GM23338 (cell line): ENCODE measurements at regions not wholly inside any gene's neighbourhood (a gene's known extent, or its start where the extent isn't known, plus 50 kb on each side); places are given as distances from the start of the nearest gene placed in this dataset.

Experiments used
- ATAC-seq: fragments of 200-7000 bp; cut with Tn5 transposase; 3 replicates; pipeline ENCODE4 v1.9.1; 2020
- DNase-seq: peaks from one replicate; pipeline ENCODE4 v3.0.0-alpha.2; 2015; ENCODE audit warnings: low spot score
- H2AFZ ChIP-seq: fragments of 200-600 bp; sonication (generic); 2 replicates; pipeline ENCODE4 v1.8.0; 2016; ENCODE audit warnings: antibody characterized with exemption, mild to moderate bottlenecking, moderate library complexity
- H3F3A ChIP-seq: fragments of 200-600 bp; sonication (generic); replicated peaks from 2 replicates; pipeline ENCODE4 v1.8.0; 2017; ENCODE audit warnings: antibody characterized with exemption, mixed run types, low read depth
- H3K27ac ChIP-seq: fragments of 200-600 bp; sonication (generic); 2 replicates; pipeline ENCODE4 v1.6.1; 2016; ENCODE audit warnings: low read depth
- H3K27me3 ChIP-seq: fragments of 200-600 bp; sonication (generic); 2 replicates; pipeline ENCODE4 v1.8.0; 2016; ENCODE audit warnings: mild to moderate bottlenecking, mixed run types, moderate library complexity; ENCODE audit not compliant: insufficient read depth
- H3K36me3 ChIP-seq: fragments of 200-600 bp; sonication (generic); 2 replicates; pipeline ENCODE4 v1.8.0; 2016; ENCODE audit warnings: mild to moderate bottlenecking; ENCODE audit not compliant: insufficient read depth
- H3K4me1 ChIP-seq: fragments of 200-600 bp; sonication (generic); 2 replicates; pipeline ENCODE4 v1.8.0; 2016; ENCODE audit warnings: mild to moderate bottlenecking, moderate library complexity; ENCODE audit not compliant: insufficient read depth
- H3K4me2 ChIP-seq: fragments of 200-600 bp; sonication (generic); 2 replicates; pipeline ENCODE4 v1.7.1; 2017; ENCODE audit warnings: mixed run types
- H3K4me3 ChIP-seq: fragments of 200-600 bp; sonication (generic); 2 replicates; pipeline ENCODE4 v1.6.1; 2016; ENCODE audit warnings: mixed run types
- H3K79me2 ChIP-seq: fragments of 200-600 bp; sonication (generic); replicated peaks from 2 replicates; pipeline ENCODE4 v1.8.0; 2017; ENCODE audit warnings: mild to moderate bottlenecking; ENCODE audit not compliant: insufficient read depth
- H3K9me2 ChIP-seq: fragments of 200-600 bp; sonication (generic); 2 replicates; pipeline ENCODE4 v1.8.0; 2017; ENCODE audit not compliant: insufficient read depth
- H4K20me1 ChIP-seq: fragments of 200-600 bp; sonication (generic); replicated peaks from 2 replicates; pipeline ENCODE4 v1.8.0; 2017; ENCODE audit warnings: mild to moderate bottlenecking; ENCODE audit not compliant: insufficient read depth
- H3K27ac Mint-ChIP-seq: 2 replicates; pipeline ENCODE4 v1.8.0; 2020; ENCODE audit warnings: inconsistent platforms, mild to moderate bottlenecking, moderate library complexity, mixed read lengths
- H3K27me3 Mint-ChIP-seq: 3 replicates; pipeline ENCODE4 v1.8.0; 2022; ENCODE audit warnings: low read depth, mild to moderate bottlenecking, moderate library complexity, mixed read lengths, inconsistent platforms; ENCODE audit not compliant: insufficient read depth, poor library complexity
- H3K36me3 Mint-ChIP-seq: 3 replicates; pipeline ENCODE4 v1.8.0; 2021; ENCODE audit warnings: low read depth, mild to moderate bottlenecking, inconsistent platforms, moderate library complexity, mixed read lengths
- H3K4me1 Mint-ChIP-seq: 3 replicates; pipeline ENCODE4 v1.8.0; 2020; ENCODE audit warnings: mild to moderate bottlenecking, inconsistent platforms, mixed read lengths
- H3K4me3 Mint-ChIP-seq: 3 replicates; pipeline ENCODE4 v1.8.0; 2021; ENCODE audit warnings: moderate library complexity, mild to moderate bottlenecking, inconsistent platforms, mixed read lengths
- H3K9me3 Mint-ChIP-seq: 3 replicates; pipeline ENCODE4 v1.8.0; 2020; ENCODE audit warnings: moderate library complexity, mild to moderate bottlenecking, inconsistent platforms, mixed read lengths
- CREB1 ChIP-seq: fragments of 250-450 bp; sonication (Bioruptor Pico); IDR thresholded peaks from 2 replicates; pipeline ENCODE4 v1.5.0; 2020; ENCODE audit warnings: low read depth, mild to moderate bottlenecking, moderate library complexity
- EZH2 ChIP-seq: fragments of 200-600 bp; sonication (generic); IDR thresholded peaks from one replicate; pipeline ENCODE4 v1.8.0; 2017; ENCODE audit warnings: antibody characterized with exemption, mild to moderate bottlenecking, low read depth; ENCODE audit not compliant: unreplicated experiment
- EZH2phosphoT487 ChIP-seq: fragments of 200-600 bp; sonication (generic); IDR thresholded peaks from one replicate; pipeline ENCODE4 v1.8.1; 2018; ENCODE audit warnings: antibody characterized with exemption; ENCODE audit not compliant: unreplicated experiment
- NANOG ChIP-seq: IDR thresholded peaks from 2 replicates; pipeline ENCODE4 v1.6.1; 2016; ENCODE audit warnings: antibody characterized with exemption, borderline replicate concordance
- POLR2AphosphoS5 ChIP-seq: IDR thresholded peaks from 2 replicates; pipeline ENCODE4 v1.6.1; 2016; ENCODE audit warnings: antibody characterized with exemption, low read depth
- STAT1 ChIP-seq: IDR thresholded peaks from one replicate; pipeline ENCODE4 v1.6.1; 2016; ENCODE audit warnings: antibody characterized with exemption; ENCODE audit not compliant: unreplicated experiment
- ZNF114 ChIP-seq: fragments of 250-450 bp; sonication (Bioruptor Pico); IDR thresholded peaks from 2 replicates; pipeline ENCODE4 v1.5.0; 2020; ENCODE audit warnings: mild to moderate bottlenecking, moderate library complexity
- ZNF331 ChIP-seq: fragments of 250-450 bp; sonication (Bioruptor Pico); IDR thresholded peaks from 2 replicates; pipeline ENCODE4 v1.5.0; 2020; ENCODE audit warnings: low read depth, mild to moderate bottlenecking, moderate library complexity
- TF ChIP-seq, protein P1 (sequence below), 2 experiments: fragments of 200-600 bp in 1 of 2; sonication (generic) in 1 of 2; conservative IDR thresholded peaks; 2 replicates each; pipeline versions ENCODE4 v1.5.1 to v1.6.1; 2016 to 2017; ENCODE audit warnings: antibody characterized with exemption in 2 of 2, low read depth in 2 of 2, mild to moderate bottlenecking in 2 of 2, moderate library complexity in 1 of 2
- TF ChIP-seq, protein P2 (sequence below): fragments of 250-450 bp; sonication (Bioruptor Pico); IDR thresholded peaks from 2 replicates; pipeline ENCODE4 v1.5.0; 2020; ENCODE audit warnings: mild to moderate bottlenecking, moderate library complexity

DNA sequence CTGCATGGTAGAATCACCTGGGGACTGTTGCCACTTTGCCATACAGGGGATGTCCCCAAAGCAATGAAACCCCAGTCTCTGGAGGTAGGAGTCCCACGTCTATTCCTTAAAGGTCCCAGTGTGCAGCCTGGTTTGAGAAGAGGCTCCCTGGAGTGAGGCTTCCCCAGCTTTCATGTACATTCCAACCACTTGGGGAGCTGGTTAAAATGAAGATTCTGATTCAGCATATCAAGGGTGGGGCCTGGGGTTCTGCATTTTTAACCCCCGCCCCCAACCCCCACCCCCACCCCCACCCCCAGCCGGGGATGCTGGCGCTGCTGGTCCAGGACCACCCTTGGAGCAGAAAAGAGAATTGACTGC, 241.2 kb downstream of the FOXL1 start:
- no peaks in the 10 kb centered on the region for H3K27me3 ChIP-seq
- H4K20me1 ChIP-seq: no peaks in the 10 kb centered on the region
- peaks cover 10% of the 10 kb centered on the region; the same call in 2 of the 3 replicates for H3K4me1 Mint-ChIP-seq
- H3K27ac Mint-ChIP-seq: no peak overlapping the region
- H3K27ac ChIP-seq: no peak overlapping the region
- H3K36me3 ChIP-seq: no peaks in the 10 kb centered on the region
- H3K27me3 Mint-ChIP-seq: peaks cover 7% of the 10 kb centered on the region
- H3K9me3 Mint-ChIP-seq: no peaks in the 10 kb centered on the region
- ATAC-seq: peak; percentile 45; the same call in 2 of the 3 replicates
- no peaks in the 10 kb centered on the region for H3F3A ChIP-seq
- DNase-seq: peak; percentile 39
- H3K79me2 ChIP-seq: no peaks in the 10 kb centered on the region
- no peak overlapping the region for H2AFZ ChIP-seq
- TF ChIP-seq, protein P1, sequence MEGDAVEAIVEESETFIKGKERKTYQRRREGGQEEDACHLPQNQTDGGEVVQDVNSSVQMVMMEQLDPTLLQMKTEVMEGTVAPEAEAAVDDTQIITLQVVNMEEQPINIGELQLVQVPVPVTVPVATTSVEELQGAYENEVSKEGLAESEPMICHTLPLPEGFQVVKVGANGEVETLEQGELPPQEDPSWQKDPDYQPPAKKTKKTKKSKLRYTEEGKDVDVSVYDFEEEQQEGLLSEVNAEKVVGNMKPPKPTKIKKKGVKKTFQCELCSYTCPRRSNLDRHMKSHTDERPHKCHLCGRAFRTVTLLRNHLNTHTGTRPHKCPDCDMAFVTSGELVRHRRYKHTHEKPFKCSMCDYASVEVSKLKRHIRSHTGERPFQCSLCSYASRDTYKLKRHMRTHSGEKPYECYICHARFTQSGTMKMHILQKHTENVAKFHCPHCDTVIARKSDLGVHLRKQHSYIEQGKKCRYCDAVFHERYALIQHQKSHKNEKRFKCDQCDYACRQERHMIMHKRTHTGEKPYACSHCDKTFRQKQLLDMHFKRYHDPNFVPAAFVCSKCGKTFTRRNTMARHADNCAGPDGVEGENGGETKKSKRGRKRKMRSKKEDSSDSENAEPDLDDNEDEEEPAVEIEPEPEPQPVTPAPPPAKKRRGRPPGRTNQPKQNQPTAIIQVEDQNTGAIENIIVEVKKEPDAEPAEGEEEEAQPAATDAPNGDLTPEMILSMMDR (conservative IDR thresholded peaks at IDR 0.05; ENCODE audit: low read depth in 2 of 2): peak; percentile 4 to 23; a peak in 1 of 4 replicates
- TF ChIP-seq EZH2phosphoT487: no peak
- H3K4me3 ChIP-seq: no peak overlapping the region
- H3K9me2 ChIP-seq: peaks cover 13% of the 10 kb centered on the region; the same call in 1 of the 2 replicates
- H3K4me1 ChIP-seq: no peaks in the 10 kb centered on the region
- no peak overlapping the region for H3K4me2 ChIP-seq
- H3K36me3 Mint-ChIP-seq: no peaks in the 10 kb centered on the region
- H3K4me3 Mint-ChIP-seq: no peak overlapping the region

DNA sequence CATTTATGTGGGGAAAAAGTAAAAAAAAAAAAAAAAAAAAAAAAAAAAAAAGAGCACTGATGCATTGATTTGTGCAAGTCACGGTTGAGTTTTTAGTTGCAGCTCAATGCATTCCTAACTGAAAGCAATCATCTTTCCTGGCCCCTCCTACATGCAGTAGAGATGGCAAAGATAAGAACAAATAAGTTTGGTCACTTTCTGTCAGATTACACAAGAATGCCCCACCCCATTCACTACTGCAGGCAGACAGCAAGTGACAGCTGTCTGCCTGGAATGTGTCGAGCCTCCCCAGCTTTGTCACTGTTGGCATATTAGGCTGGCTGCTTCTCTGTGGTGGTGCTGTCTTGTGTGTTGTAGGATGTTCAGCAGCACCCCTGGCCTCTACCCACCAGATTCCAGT, 243.5 kb downstream of the FOXL1 start:
- Mint-ChIP-seq H3K4me3 (no peak overlapping the region), H3K36me3 (no peaks in the 10 kb centered on the region), H3K27me3 (peaks cover 14% of the 10 kb centered on the region), H3K9me3 (no peaks in the 10 kb centered on the region), H3K27ac (no peak overlapping the region), H3K4me1 (peaks cover 28% of the 10 kb centered on the region)
- Histone ChIP-seq H3K79me2 (no peaks in the 10 kb centered on the region), H2AFZ (no peak overlapping the region), H3K36me3 (no peaks in the 10 kb centered on the region), H3K4me1 (peaks cover 11% of the 10 kb centered on the region; the same call in 1 of the 2 replicates), H3K9me2 (peaks cover 13% of the 10 kb centered on the region; the same call in 1 of the 2 replicates), H3K4me3 (no peak overlapping the region), H3K27me3 (no peaks in the 10 kb centered on the region), H4K20me1 (no peaks in the 10 kb centered on the region), H3K4me2 (no peak overlapping the region), H3F3A (no peaks in the 10 kb centered on the region), H3K27ac (no peak overlapping the region)
- DNase-seq: no peak
- ATAC-seq: no peak
- TF ChIP-seq ZNF114 (CRISPR knock-in tag) (no peak), NANOG (no peak), EZH2 (no peak), EZH2phosphoT487 (no peak), POLR2AphosphoS5 (no peak), ZNF331 (CRISPR knock-in tag) (no peak), STAT1 (no peak), CREB1 (CRISPR knock-in tag) (no peak)
- TF ChIP-seq, protein P2, sequence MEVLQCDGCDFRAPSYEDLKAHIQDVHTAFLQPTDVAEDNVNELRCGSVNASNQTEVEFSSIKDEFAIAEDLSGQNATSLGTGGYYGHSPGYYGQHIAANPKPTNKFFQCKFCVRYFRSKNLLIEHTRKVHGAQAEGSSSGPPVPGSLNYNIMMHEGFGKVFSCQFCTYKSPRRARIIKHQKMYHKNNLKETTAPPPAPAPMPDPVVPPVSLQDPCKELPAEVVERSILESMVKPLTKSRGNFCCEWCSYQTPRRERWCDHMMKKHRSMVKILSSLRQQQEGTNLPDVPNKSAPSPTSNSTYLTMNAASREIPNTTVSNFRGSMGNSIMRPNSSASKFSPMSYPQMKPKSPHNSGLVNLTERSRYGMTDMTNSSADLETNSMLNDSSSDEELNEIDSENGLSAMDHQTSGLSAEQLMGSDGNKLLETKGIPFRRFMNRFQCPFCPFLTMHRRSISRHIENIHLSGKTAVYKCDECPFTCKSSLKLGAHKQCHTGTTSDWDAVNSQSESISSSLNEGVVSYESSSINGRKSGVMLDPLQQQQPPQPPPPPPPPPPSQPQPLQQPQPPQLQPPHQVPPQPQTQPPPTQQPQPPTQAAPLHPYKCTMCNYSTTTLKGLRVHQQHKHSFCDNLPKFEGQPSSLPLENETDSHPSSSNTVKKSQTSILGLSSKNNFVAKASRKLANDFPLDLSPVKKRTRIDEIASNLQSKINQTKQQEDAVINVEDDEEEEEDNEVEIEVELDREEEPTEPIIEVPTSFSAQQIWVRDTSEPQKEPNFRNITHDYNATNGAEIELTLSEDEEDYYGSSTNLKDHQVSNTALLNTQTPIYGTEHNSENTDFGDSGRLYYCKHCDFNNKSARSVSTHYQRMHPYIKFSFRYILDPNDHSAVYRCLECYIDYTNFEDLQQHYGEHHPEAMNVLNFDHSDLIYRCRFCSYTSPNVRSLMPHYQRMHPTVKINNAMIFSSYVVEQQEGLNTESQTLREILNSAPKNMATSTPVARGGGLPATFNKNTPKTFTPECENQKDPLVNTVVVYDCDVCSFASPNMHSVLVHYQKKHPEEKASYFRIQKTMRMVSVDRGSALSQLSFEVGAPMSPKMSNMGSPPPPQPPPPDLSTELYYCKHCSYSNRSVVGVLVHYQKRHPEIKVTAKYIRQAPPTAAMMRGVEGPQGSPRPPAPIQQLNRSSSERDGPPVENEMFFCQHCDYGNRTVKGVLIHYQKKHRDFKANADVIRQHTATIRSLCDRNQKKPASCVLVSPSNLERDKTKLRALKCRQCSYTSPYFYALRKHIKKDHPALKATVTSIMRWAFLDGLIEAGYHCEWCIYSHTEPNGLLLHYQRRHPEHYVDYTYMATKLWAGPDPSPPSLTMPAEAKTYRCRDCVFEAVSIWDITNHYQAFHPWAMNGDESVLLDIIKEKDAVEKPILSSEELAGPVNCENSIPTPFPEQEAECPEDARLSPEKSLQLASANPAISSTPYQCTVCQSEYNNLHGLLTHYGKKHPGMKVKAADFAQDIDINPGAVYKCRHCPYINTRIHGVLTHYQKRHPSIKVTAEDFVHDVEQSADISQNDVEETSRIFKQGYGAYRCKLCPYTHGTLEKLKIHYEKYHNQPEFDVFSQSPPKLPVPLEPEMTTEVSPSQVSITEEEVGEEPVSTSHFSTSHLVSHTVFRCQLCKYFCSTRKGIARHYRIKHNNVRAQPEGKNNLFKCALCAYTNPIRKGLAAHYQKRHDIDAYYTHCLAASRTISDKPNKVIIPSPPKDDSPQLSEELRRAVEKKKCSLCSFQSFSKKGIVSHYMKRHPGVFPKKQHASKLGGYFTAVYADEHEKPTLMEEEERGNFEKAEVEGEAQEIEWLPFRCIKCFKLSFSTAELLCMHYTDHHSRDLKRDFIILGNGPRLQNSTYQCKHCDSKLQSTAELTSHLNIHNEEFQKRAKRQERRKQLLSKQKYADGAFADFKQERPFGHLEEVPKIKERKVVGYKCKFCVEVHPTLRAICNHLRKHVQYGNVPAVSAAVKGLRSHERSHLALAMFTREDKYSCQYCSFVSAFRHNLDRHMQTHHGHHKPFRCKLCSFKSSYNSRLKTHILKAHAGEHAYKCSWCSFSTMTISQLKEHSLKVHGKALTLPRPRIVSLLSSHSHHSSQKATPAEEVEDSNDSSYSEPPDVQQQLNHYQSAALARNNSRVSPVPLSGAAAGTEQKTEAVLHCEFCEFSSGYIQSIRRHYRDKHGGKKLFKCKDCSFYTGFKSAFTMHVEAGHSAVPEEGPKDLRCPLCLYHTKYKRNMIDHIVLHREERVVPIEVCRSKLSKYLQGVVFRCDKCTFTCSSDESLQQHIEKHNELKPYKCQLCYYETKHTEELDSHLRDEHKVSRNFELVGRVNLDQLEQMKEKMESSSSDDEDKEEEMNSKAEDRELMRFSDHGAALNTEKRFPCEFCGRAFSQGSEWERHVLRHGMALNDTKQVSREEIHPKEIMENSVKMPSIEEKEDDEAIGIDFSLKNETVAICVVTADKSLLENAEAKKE (CRISPR knock-in tag): no peak
- TF ChIP-seq, protein P1 (conservative IDR thresholded peaks at IDR 0.05; ENCODE audit: low read depth in 2 of 2): no peak
